Skeletal muscle tissue (tissue), 3 donors: ENCODE measurements at regions not wholly inside any gene's neighbourhood (a gene's known extent, or its start where the extent isn't known, plus 50 kb on each side); places are given as distances from the start of the nearest gene placed in this dataset.

Experiments
- H3K27ac ChIP-seq: one replicate; pipeline ENCODE4 v1.7.0; 2013; ENCODE audit warnings: mild to moderate bottlenecking, low read depth, low read length, inconsistent platforms
- H3K27me3 ChIP-seq, 3 donors: one replicate each; pipeline ENCODE4 v1.7.0; 2013; ENCODE audit warnings: low read length in 3 of 3; ENCODE audit not compliant: control insufficient read depth in 3 of 3, insufficient read depth in 3 of 3
- H3K36me3 ChIP-seq, 3 donors: one replicate each; pipeline ENCODE4 v1.7.0; 2013; ENCODE audit warnings: low read length in 3 of 3; ENCODE audit not compliant: control insufficient read depth in 3 of 3, insufficient read depth in 3 of 3
- H3K4me1 ChIP-seq, 3 donors: one replicate each; pipeline ENCODE4 v1.7.0; 2013; ENCODE audit warnings: low read length in 3 of 3, mild to moderate bottlenecking in 3 of 3; ENCODE audit not compliant: control insufficient read depth in 3 of 3, insufficient read depth in 3 of 3
- H3K4me3 ChIP-seq, 3 donors: one replicate each; pipeline ENCODE4 v1.7.0; 2013; ENCODE audit warnings: low read length in 3 of 3
- H3K9ac ChIP-seq, 3 donors: one replicate each; pipeline ENCODE4 v1.7.0; 2013; ENCODE audit warnings: low read length in 3 of 3, mild to moderate bottlenecking in 3 of 3, moderate library complexity in 2 of 3, low read depth in 1 of 3
- H3K9me3 ChIP-seq, 3 donors: one replicate each; pipeline ENCODE4 v1.7.0; 2013; ENCODE audit warnings: low read length in 3 of 3; ENCODE audit not compliant: control insufficient read depth in 3 of 3
- donor health status: Osteomylitis.

- peaks cover 9 to 26% (median 19%) of the 10 kb centered on the region in 3 donors for H3K4me1 ChIP-seq
- no peak overlapping the region for H3K27ac ChIP-seq
- no peaks in the 10 kb centered on the region for H3K9me3 ChIP-seq
- H3K4me3 ChIP-seq = no peak overlapping the region
- H3K9ac ChIP-seq = no peak overlapping the region
- H3K27me3 ChIP-seq = no peaks in the 10 kb centered on the region
- H3K36me3 ChIP-seq = no peaks in the 10 kb centered on the region
Measured at GRCh38 chr3:150249779-150250470, 158.2 kb upstream of the TSC22D2 start.

DNA sequence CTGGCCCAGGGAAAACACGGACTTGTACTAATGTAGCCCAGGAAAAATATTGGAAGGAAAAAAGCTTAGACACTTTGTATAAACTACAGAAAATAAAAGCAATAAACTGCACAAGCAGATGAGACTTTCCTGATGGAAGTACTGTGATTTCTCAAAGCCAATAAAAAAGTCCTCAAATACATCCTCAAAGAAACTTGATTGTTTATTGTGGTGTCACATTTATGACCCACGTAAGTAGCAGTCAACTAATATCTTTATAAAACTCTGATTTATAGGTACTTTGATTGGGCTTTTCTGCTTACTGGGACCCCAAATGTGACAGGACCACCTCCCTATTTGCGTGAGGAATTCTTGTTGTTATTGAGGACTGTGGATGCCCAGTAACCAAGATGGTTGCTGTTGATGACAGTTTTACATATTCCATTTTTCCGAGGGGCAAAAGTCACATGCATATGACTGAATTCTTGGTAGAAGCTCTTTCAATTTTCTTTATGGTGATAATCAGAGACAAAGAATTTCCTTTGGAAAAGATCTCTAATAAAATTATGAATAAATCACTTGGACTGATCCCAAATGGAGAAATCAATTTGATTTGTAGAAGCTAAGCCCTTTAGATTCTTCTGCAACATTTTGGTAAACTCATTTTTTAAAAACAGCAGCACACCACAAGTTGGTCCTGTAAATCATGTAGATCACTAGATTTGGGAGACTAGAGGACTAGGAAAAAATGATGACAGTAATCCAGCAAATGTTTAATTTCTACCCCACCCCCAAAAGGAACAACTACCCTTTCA lies 159.0 kb upstream of the TSC22D2 start:
- H3K4me3 ChIP-seq = no peak overlapping the region
- H3K27ac ChIP-seq = no peak overlapping the region
- H3K27me3 ChIP-seq = no peaks in the 10 kb centered on the region
- no peaks in the 10 kb centered on the region for H3K36me3 ChIP-seq
- H3K4me1 ChIP-seq = peaks cover 6 to 19% (median 11%) of the 10 kb centered on the region in 3 donors
- no peaks in the 10 kb centered on the region for H3K9me3 ChIP-seq
- H3K9ac ChIP-seq = no peak overlapping the region

GRCh38 chr3:150248116-150248887 lies 159.8 kb upstream of the TSC22D2 start:
- peaks cover 3 to 18% (median 6%) of the 10 kb centered on the region in 3 donors for H3K4me1 ChIP-seq
- H3K9me3 ChIP-seq = no peaks in the 10 kb centered on the region
- no peak overlapping the region for H3K4me3 ChIP-seq
- H3K27ac ChIP-seq = no peak overlapping the region
- H3K36me3 ChIP-seq = no peaks in the 10 kb centered on the region
- H3K9ac ChIP-seq = no peak overlapping the region
- H3K27me3 ChIP-seq = no peaks in the 10 kb centered on the region

DNA sequence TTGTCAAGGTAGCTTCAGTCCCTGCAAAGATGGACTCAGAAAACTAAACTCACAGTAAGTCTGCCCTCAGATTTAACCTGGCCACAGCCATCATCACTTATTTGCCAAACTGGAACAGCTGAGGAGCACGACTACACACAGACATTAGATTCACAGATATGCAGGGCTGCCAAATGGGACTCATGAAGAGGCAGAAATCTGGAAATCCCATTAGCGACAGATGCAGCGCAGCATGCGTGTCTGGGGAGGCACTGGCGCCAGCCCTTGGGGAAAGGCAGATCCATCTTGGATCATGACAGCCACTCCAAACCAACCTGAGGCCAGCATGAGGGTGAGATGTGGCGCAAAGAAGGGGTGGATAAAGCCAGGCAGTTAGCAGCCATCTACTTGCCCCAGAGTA lies 160.7 kb upstream of the TSC22D2 start:
- H3K4me3 ChIP-seq = no peak overlapping the region
- H3K27ac ChIP-seq = no peak overlapping the region
- no peak overlapping the region for H3K9ac ChIP-seq
- H3K27me3 ChIP-seq = no peaks in the 10 kb centered on the region
- no peaks in the 10 kb centered on the region for H3K9me3 ChIP-seq
- H3K4me1 ChIP-seq = peaks cover 6 to 17% (median 9%) of the 10 kb centered on the region in 3 donors
- no peaks in the 10 kb centered on the region for H3K36me3 ChIP-seq

- no peaks in the 10 kb centered on the region for H3K27me3 ChIP-seq
Measured at GRCh38 chr3:150243466-150243865, 164.6 kb upstream of the TSC22D2 start.

DNA sequence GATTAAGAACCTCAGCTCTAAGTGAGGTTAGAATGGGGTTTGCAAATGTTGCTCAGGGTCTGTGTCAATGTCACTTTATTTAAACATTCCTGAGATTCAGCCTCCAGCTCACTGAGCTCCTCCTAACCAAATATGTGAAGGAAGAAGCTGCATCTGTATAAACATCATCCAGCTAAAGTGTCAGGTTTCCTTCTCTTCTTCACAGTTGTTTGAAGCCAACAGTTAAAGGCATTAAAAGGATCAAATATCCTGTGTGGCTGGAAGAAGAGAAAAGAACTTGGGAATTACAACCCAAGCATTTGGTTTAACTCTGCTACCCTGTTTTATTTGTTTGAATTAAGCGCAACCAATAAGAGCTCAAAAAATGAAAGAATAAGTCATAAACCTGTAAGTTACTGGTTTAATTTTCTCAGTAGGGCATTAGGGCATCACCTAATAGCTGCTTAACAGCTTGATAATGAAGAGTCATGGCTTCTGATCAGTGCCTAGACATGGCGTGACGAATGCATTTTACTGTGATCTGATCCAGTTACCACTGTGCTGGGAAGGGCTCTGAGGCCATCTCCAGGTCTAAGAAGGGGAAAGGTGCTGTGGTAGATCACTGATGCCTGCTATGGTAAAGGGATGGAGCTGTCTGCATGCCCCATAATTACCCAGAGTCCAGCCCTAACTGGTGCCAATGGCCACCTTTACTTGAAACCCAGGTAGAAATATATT lies 165.7 kb upstream of the TSC22D2 start:
- Histone ChIP-seq H3K9ac (no peak overlapping the region), H3K27me3 (no peaks in the 10 kb centered on the region), H3K36me3 (no peaks in the 10 kb centered on the region), H3K27ac (no peak overlapping the region), H3K4me1 (peaks cover 11 to 16% (median 12%) of the 10 kb centered on the region in 3 donors), H3K9me3 (no peaks in the 10 kb centered on the region), H3K4me3 (no peak overlapping the region)

More at GRCh38 chr3:150243466-150243865, 164.6 kb upstream of the TSC22D2 start:
- Histone ChIP-seq H3K36me3 (no peaks in the 10 kb centered on the region), H3K9ac (no peak overlapping the region), H3K9me3 (no peaks in the 10 kb centered on the region), H3K4me1 (peaks cover 5 to 7% (median 5%) of the 10 kb centered on the region in 3 donors), H3K27ac (no peak overlapping the region), H3K4me3 (no peak overlapping the region)

DNA sequence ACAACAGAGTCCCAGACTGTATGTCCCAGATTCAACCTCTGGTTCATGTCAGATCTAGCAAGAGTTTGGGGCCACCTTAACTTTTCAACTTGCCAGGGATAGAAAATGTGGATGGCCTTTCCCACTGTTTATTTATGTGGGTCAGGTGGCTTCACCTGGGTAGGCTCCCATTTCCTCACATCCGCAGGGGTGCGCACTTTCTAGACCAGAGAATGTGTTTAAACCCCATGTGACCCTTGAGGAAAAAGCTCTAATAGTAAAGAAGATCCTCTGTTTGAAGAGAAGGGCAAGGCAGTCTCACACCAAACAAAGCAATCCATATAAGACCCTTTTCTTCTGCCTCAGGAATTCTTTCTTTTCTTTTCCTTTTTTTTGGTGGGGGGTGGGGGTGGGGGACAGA lies 167.2 kb upstream of the TSC22D2 start:
- Histone ChIP-seq H3K27ac (no peak overlapping the region), H3K27me3 (no peaks in the 10 kb centered on the region), H3K9me3 (no peaks in the 10 kb centered on the region), H3K9ac (no peak overlapping the region), H3K4me3 (no peak overlapping the region), H3K4me1 (peaks cover 14 to 24% (median 15%) of the 10 kb centered on the region in 3 donors), H3K36me3 (no peaks in the 10 kb centered on the region)

- H3K9ac ChIP-seq = no peak overlapping the region
- no peak overlapping the region for H3K4me3 ChIP-seq
- peaks cover 14 to 24% (median 15%) of the 10 kb centered on the region in 3 donors for H3K4me1 ChIP-seq
- no peaks in the 10 kb centered on the region for H3K36me3 ChIP-seq
- H3K9me3 ChIP-seq = no peaks in the 10 kb centered on the region
- H3K27ac ChIP-seq = no peak overlapping the region
- no peaks in the 10 kb centered on the region for H3K27me3 ChIP-seq
Measured at GRCh38 chr3:150239766-150240165, 168.3 kb upstream of the TSC22D2 start.

GRCh38 chr3:150238995-150239619 lies 169.0 kb upstream of the TSC22D2 start:
- Histone ChIP-seq H3K4me1 (peaks cover 14 to 24% (median 15%) of the 10 kb centered on the region in 3 donors), H3K9me3 (no peaks in the 10 kb centered on the region), H3K9ac (no peak overlapping the region), H3K27ac (no peak overlapping the region), H3K4me3 (no peak overlapping the region), H3K36me3 (no peaks in the 10 kb centered on the region), H3K27me3 (no peaks in the 10 kb centered on the region)
